ENCODE measurements at regions not wholly inside any gene's neighbourhood (a gene's known extent, or its start where the extent isn't known, plus 50 kb on each side); places are given as distances from the start of the nearest gene placed in this dataset.

DNA sequence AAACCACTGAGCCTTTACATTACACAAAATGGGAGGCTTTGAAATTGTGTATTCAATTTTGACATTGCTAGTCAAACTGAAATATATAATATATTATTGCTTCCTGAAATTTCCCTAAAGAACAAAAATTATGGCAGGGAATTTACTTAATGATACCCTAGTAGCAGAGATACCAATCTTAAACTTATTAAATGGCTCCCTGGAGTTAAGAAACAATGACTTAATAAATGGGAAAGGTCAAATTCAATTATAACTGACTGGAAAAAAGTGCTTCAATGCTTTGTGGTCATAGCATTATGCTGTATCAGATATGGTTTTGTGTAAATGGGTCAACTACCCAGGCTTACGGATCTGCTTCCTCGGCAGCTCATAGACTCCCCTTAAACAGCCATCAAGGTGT lies 244.1 kb downstream of the CNTN3 start:
- no peaks in the 10 kb centered on the region for H3F3A ChIP-seq (ENCODE audit: insufficient read depth, low read depth)
- no peak overlapping the region for H2AFZ ChIP-seq
- no peak for DNase-seq
- no peaks in the 10 kb centered on the region for H3K36me3 ChIP-seq (ENCODE audit: low read depth)
- H3K9me3 ChIP-seq (ENCODE audit: insufficient read depth, low read depth): no peaks in the 10 kb centered on the region
- no peaks in the 10 kb centered on the region for H4K20me1 ChIP-seq (ENCODE audit: insufficient read depth)
- no TSS peak for BruUV-seq (replicated peaks)
- H3K27ac ChIP-seq: no peak overlapping the region
- no peak overlapping the region for H3K4me3 ChIP-seq
- no peaks in the 10 kb centered on the region for H3K9me2 ChIP-seq (ENCODE audit: insufficient read depth)
- no peaks in the 10 kb centered on the region for H3K27me3 ChIP-seq (ENCODE audit: insufficient read depth, low read depth)
- intact Hi-C loops (cut with micrococcal nuclease; ENCODE audit: unreplicated experiment): no loop called here
- H3K4me2 ChIP-seq: no peak overlapping the region
- ChIA-PET POLR2A (ENCODE audit: unreplicated experiment) (no interaction called here), CTCF (no interaction called here)
- H3K79me2 ChIP-seq (ENCODE audit: low read depth): no peaks in the 10 kb centered on the region
- TF ChIP-seq, protein P1, sequence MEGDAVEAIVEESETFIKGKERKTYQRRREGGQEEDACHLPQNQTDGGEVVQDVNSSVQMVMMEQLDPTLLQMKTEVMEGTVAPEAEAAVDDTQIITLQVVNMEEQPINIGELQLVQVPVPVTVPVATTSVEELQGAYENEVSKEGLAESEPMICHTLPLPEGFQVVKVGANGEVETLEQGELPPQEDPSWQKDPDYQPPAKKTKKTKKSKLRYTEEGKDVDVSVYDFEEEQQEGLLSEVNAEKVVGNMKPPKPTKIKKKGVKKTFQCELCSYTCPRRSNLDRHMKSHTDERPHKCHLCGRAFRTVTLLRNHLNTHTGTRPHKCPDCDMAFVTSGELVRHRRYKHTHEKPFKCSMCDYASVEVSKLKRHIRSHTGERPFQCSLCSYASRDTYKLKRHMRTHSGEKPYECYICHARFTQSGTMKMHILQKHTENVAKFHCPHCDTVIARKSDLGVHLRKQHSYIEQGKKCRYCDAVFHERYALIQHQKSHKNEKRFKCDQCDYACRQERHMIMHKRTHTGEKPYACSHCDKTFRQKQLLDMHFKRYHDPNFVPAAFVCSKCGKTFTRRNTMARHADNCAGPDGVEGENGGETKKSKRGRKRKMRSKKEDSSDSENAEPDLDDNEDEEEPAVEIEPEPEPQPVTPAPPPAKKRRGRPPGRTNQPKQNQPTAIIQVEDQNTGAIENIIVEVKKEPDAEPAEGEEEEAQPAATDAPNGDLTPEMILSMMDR (conservative IDR thresholded peaks at IDR 0.05): no peak
- no peak for TF ChIP-seq EZH2 (IDR thresholded peaks at IDR 0.05; ENCODE audit: low read depth)
- H3K4me1 ChIP-seq (replicated peaks; ENCODE audit: insufficient read depth): no peaks in the 10 kb centered on the region

- no peak for TF ChIP-seq EZH2 (IDR thresholded peaks at IDR 0.05; ENCODE audit: low read depth)
- TF ChIP-seq, protein P1 (conservative IDR thresholded peaks at IDR 0.05): no peak
- Histone ChIP-seq H3K4me2 (no peak overlapping the region), H3K9me2 (ENCODE audit: insufficient read depth) (no peaks in the 10 kb centered on the region), H3K4me3 (no peak overlapping the region), H3F3A (ENCODE audit: insufficient read depth, low read depth) (no peaks in the 10 kb centered on the region), H3K36me3 (ENCODE audit: low read depth) (no peaks in the 10 kb centered on the region), H3K27me3 (ENCODE audit: insufficient read depth, low read depth) (no peaks in the 10 kb centered on the region), H3K4me1 (replicated peaks; ENCODE audit: insufficient read depth) (no peaks in the 10 kb centered on the region), H2AFZ (no peak overlapping the region), H3K79me2 (ENCODE audit: low read depth) (no peaks in the 10 kb centered on the region), H4K20me1 (ENCODE audit: insufficient read depth) (no peaks in the 10 kb centered on the region), H3K27ac (no peak overlapping the region), H3K9me3 (ENCODE audit: insufficient read depth, low read depth) (no peaks in the 10 kb centered on the region)
- CTCF ChIA-PET: no interaction called here
- DNase-seq: no peak
- intact Hi-C loops (cut with micrococcal nuclease; ENCODE audit: unreplicated experiment): no loop called here
- no TSS peak for BruUV-seq (replicated peaks)
- POLR2A ChIA-PET (ENCODE audit: unreplicated experiment): no interaction called here
Measured at GRCh38 chr3:74366331-74366730, 248.1 kb downstream of the CNTN3 start.

DNA sequence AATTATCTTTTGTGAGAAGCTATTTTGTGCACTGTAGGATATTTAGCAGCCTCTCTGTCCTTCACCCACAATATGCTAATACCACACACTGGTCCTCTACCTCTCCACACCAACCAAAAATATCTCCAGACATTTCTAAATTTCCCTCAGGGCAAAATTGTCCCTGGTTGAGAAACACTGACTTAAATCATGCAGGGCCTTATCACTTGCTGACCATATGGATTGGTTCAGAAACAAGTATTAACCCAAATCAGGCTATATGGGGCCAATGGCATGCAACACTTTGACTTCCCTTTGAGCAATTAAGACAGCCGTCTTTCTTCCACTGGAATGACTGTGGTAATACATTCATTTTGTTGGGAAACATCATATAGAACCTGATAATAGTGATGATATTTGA lies 251.1 kb downstream of the CNTN3 start:
- Histone ChIP-seq H3K79me2 (ENCODE audit: low read depth) (no peaks in the 10 kb centered on the region), H3K9me3 (ENCODE audit: insufficient read depth, low read depth) (no peaks in the 10 kb centered on the region), H3F3A (ENCODE audit: insufficient read depth, low read depth) (no peaks in the 10 kb centered on the region), H3K36me3 (ENCODE audit: low read depth) (no peaks in the 10 kb centered on the region), H3K4me3 (no peak overlapping the region), H3K27ac (no peak overlapping the region), H3K27me3 (ENCODE audit: insufficient read depth, low read depth) (no peaks in the 10 kb centered on the region), H3K9me2 (ENCODE audit: insufficient read depth) (no peaks in the 10 kb centered on the region), H2AFZ (no peak overlapping the region), H3K4me1 (replicated peaks; ENCODE audit: insufficient read depth) (no peaks in the 10 kb centered on the region), H3K4me2 (no peak overlapping the region), H4K20me1 (ENCODE audit: insufficient read depth) (no peaks in the 10 kb centered on the region)
- no TSS peak for BruUV-seq (replicated peaks)
- CTCF ChIA-PET: no interaction called here
- no peak for DNase-seq
- intact Hi-C loops (cut with micrococcal nuclease; ENCODE audit: unreplicated experiment): no loop called here
- no peak for TF ChIP-seq EZH2 (IDR thresholded peaks at IDR 0.05; ENCODE audit: low read depth)
- TF ChIP-seq, protein P1 (conservative IDR thresholded peaks at IDR 0.05): no peak
- POLR2A ChIA-PET (ENCODE audit: unreplicated experiment): no interaction called here

Data from PC-9 (cell line).